ENCODE measurements at regions not wholly inside any gene's neighbourhood (a gene's known extent, or its start where the extent isn't known, plus 50 kb on each side); places are given as distances from the start of the nearest gene placed in this dataset.

DNA sequence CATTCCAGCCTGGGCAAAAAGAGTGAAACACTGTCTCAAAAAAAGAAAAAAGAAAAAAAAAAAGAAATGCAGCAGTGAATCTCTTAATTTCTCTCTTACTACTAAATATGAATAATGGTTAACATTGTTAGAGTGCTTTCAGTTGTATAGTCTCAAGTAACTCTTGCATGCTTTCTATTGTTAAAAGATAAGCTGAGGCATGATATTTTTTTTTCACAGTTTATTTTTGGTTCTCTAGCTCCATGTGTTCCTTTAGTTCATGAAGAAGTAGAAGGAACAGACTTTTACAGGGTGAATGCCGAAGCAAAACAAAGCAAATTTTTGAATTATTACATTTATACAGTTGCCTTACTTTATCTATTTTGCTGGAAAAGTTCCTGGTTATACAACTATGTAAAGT, 1180.9 kb downstream of the OTOL1 start:
- TF ChIP-seq BHLHE40 (IDR thresholded peaks at IDR 0.05; ENCODE audit: borderline replicate concordance in 1 of 2, low read depth in 2 of 2, low read length in 1 of 2) (no peak), CREM (IDR thresholded peaks at IDR 0.05; ENCODE audit: low read depth) (no peak)
- no peaks in the 10 kb centered on the region for H3K9me3 ChIP-seq (replicated peaks; ENCODE audit: control insufficient read depth, insufficient read depth, low read length)
- no peaks in the 10 kb centered on the region for H3K27me3 ChIP-seq (replicated peaks in 1 of 2; ENCODE audit: control insufficient read depth in 2 of 2, insufficient read depth in 2 of 2, low read length in 1 of 2)
- DNase-seq (ENCODE audit: low read depth, low spot score): no peak
- ChIA-PET RAD21 (ENCODE audit: unreplicated experiment) (no interaction called here), SMC1A (ENCODE audit: uncharacterized antibody, unreplicated experiment) (no interaction called here), POLR2A (no interaction called here), CTCF (no interaction called here)
- no peaks in the 10 kb centered on the region for H3K79me2 ChIP-seq (ENCODE audit: control insufficient read depth, insufficient read depth, low read length)
- H3K4me2 ChIP-seq (ENCODE audit: control insufficient read depth, insufficient read depth): no peak overlapping the region
- in situ Hi-C loops (cut with MboI): no loop called here
- H3K27ac ChIP-seq (ENCODE audit: control insufficient read depth, insufficient read depth): no peak overlapping the region
- intact Hi-C loops (cut with micrococcal nuclease; ENCODE audit: unreplicated experiment): no loop called here
- H2AFZ ChIP-seq (ENCODE audit: control insufficient read depth, low read depth, low read length): no peak overlapping the region
- WGBS (ENCODE audit: insufficient coverage, insufficient replicate concordance, low lambda C conversion rate, missing lambda C conversion rate): 0% methylated on average over 1 of the region's 1 CpG
- H3K4me1 ChIP-seq (ENCODE audit: control insufficient read depth, insufficient read depth, low read length): no peaks in the 10 kb centered on the region
- BruUV-seq (replicated peaks): no TSS peak
- no peak for ATAC-seq
- H4K20me1 ChIP-seq (ENCODE audit: control insufficient read depth, insufficient read depth): no peaks in the 10 kb centered on the region
- FAIRE-seq: no peak
- no peak overlapping the region for H3K4me3 ChIP-seq
- no peaks in the 10 kb centered on the region for H3K36me3 ChIP-seq (ENCODE audit: control insufficient read depth in 2 of 2, insufficient read depth in 2 of 2, low read length in 1 of 2)
- no peak overlapping the region for H3K9ac ChIP-seq (ENCODE audit: control insufficient read depth, insufficient read depth, low read length)

DNA sequence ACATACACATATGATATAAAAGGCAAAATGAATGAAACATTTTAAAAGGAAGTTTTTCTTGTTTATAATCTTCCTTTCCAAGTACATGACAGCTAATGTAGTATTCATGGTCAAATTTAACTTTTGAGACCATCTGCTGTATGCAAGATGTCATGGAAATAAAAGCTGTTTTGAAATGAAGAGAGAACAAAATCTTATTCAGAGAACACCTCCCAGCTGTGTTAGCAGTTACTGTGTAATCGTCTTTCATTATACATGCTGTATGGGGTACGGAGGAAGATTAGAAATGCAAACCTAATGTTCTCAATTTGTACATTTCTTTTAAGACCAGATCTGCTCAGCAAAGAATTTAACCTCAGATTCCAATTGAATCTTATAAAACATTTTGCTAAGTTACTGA, 1182.3 kb downstream of the OTOL1 start:
- RAD21 ChIA-PET (ENCODE audit: unreplicated experiment): no interaction called here
- intact Hi-C loops (cut with micrococcal nuclease; ENCODE audit: unreplicated experiment): no loop called here
- TF ChIP-seq TCF7 (IDR thresholded peaks at IDR 0.05; ENCODE audit: borderline replicate concordance) (no peak), LARP7 (IDR thresholded peaks at IDR 0.05) (no peak), NFYB (IDR thresholded peaks at IDR 0.05; ENCODE audit: insufficient read depth, low read depth, low read length) (no peak), RELA (IDR thresholded peaks at IDR 0.05; ENCODE audit: borderline replicate concordance, partially characterized antibody) (no peak), TCF3 (IDR thresholded peaks at IDR 0.05; ENCODE audit: borderline replicate concordance, insufficient read depth, low read depth, low read length) (no peak), ZNF384 (IDR thresholded peaks at IDR 0.05; ENCODE audit: borderline replicate concordance, low read depth, low read length) (no peak), EP300 (IDR thresholded peaks at IDR 0.05; ENCODE audit: borderline replicate concordance in 1 of 2, control insufficient read depth in 1 of 2, low read depth in 2 of 2, low read length in 2 of 2) (no peak), SMARCA5 (IDR thresholded peaks at IDR 0.05) (no peak)
- TF ChIP-seq, protein P1, sequence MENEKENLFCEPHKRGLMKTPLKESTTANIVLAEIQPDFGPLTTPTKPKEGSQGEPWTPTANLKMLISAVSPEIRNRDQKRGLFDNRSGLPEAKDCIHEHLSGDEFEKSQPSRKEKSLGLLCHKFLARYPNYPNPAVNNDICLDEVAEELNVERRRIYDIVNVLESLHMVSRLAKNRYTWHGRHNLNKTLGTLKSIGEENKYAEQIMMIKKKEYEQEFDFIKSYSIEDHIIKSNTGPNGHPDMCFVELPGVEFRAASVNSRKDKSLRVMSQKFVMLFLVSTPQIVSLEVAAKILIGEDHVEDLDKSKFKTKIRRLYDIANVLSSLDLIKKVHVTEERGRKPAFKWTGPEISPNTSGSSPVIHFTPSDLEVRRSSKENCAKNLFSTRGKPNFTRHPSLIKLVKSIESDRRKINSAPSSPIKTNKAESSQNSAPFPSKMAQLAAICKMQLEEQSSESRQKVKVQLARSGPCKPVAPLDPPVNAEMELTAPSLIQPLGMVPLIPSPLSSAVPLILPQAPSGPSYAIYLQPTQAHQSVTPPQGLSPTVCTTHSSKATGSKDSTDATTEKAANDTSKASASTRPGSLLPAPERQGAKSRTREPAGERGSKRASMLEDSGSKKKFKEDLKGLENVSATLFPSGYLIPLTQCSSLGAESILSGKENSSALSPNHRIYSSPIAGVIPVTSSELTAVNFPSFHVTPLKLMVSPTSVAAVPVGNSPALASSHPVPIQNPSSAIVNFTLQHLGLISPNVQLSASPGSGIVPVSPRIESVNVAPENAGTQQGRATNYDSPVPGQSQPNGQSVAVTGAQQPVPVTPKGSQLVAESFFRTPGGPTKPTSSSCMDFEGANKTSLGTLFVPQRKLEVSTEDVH (IDR thresholded peaks at IDR 0.05; ENCODE audit: low read depth, partially characterized antibody): no peak
- TF ChIP-seq, protein P2, sequence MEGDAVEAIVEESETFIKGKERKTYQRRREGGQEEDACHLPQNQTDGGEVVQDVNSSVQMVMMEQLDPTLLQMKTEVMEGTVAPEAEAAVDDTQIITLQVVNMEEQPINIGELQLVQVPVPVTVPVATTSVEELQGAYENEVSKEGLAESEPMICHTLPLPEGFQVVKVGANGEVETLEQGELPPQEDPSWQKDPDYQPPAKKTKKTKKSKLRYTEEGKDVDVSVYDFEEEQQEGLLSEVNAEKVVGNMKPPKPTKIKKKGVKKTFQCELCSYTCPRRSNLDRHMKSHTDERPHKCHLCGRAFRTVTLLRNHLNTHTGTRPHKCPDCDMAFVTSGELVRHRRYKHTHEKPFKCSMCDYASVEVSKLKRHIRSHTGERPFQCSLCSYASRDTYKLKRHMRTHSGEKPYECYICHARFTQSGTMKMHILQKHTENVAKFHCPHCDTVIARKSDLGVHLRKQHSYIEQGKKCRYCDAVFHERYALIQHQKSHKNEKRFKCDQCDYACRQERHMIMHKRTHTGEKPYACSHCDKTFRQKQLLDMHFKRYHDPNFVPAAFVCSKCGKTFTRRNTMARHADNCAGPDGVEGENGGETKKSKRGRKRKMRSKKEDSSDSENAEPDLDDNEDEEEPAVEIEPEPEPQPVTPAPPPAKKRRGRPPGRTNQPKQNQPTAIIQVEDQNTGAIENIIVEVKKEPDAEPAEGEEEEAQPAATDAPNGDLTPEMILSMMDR (IDR thresholded peaks at IDR 0.05 in 2 of 3, conservative IDR thresholded peaks at IDR 0.05 in 1 of 3; ENCODE audit: control insufficient read depth in 2 of 3, extremely low read depth in 1 of 3, insufficient read depth in 1 of 3, low read depth in 3 of 3, low read length in 3 of 3): no peak
- TF ChIP-seq, protein P3, sequence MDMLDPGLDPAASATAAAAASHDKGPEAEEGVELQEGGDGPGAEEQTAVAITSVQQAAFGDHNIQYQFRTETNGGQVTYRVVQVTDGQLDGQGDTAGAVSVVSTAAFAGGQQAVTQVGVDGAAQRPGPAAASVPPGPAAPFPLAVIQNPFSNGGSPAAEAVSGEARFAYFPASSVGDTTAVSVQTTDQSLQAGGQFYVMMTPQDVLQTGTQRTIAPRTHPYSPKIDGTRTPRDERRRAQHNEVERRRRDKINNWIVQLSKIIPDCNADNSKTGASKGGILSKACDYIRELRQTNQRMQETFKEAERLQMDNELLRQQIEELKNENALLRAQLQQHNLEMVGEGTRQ (IDR thresholded peaks at IDR 0.05; ENCODE audit: borderline replicate concordance, low read depth, low read length): no peak

More for the DNA sequence above, 1182.3 kb downstream of the OTOL1 start:
- H3K9me3 ChIP-seq (replicated peaks; ENCODE audit: control insufficient read depth, insufficient read depth, low read length): no peaks in the 10 kb centered on the region
- 9% methylated on average over 2 of the region's 2 CpGs for WGBS (ENCODE audit: insufficient coverage, insufficient replicate concordance, low lambda C conversion rate, missing lambda C conversion rate)
- H2AFZ ChIP-seq (ENCODE audit: control insufficient read depth, low read depth, low read length): no peak overlapping the region
- DNase-seq (ENCODE audit: low read depth, low spot score) (no peak), FAIRE-seq (no peak), ATAC-seq (no peak)
- no peak overlapping the region for H3K4me3 ChIP-seq
- no peaks in the 10 kb centered on the region for H4K20me1 ChIP-seq (ENCODE audit: control insufficient read depth, insufficient read depth)
- CTCF ChIA-PET: no interaction called here
- H3K27ac ChIP-seq (ENCODE audit: control insufficient read depth, insufficient read depth): no peak overlapping the region
- SMC1A ChIA-PET (ENCODE audit: uncharacterized antibody, unreplicated experiment): interaction anchor here (0.6 kb wide), 1 partner anchor 14 kb away, joined by 5 read pairs; no protein-coding TSS in a partner anchor
- H3K9ac ChIP-seq (ENCODE audit: control insufficient read depth, insufficient read depth, low read length): no peak overlapping the region
- in situ Hi-C loops (cut with MboI): no loop called here
- BruUV-seq (replicated peaks): no TSS peak
- no peaks in the 10 kb centered on the region for H3K79me2 ChIP-seq (ENCODE audit: control insufficient read depth, insufficient read depth, low read length)
- H3K4me2 ChIP-seq (ENCODE audit: control insufficient read depth, insufficient read depth): no peak overlapping the region
- H3K4me1 ChIP-seq (ENCODE audit: control insufficient read depth, insufficient read depth, low read length): no peaks in the 10 kb centered on the region
- POLR2A ChIA-PET: no interaction called here
- H3K36me3 ChIP-seq (ENCODE audit: control insufficient read depth in 2 of 2, insufficient read depth in 2 of 2, low read length in 1 of 2): no peaks in the 10 kb centered on the region
- no peaks in the 10 kb centered on the region for H3K27me3 ChIP-seq (replicated peaks in 1 of 2; ENCODE audit: control insufficient read depth in 2 of 2, insufficient read depth in 2 of 2, low read length in 1 of 2)
